Activated naive CD4-positive, alpha-beta T cell treated with anti-CD3 and anti-CD28 coated beads, Interleukin-2, amount 10 ng/mL, durations not matched to agents 7 days and 5 days (primary cell): ENCODE measurements at regions not wholly inside any gene's neighbourhood (a gene's known extent, or its start where the extent isn't known, plus 50 kb on each side); places are given as distances from the start of the nearest gene placed in this dataset.

Experiments
- CTCF ChIA-PET: fragments of 350-600 bp; sonication (Branson Sonifier 250); formaldehyde crosslinking; loops from one replicate; lab custom pipeline; 2021; ENCODE audit warnings: antibody characterized with exemption; lab: Charles Lee
- DNase-seq: peaks from one replicate; pipeline ENCODE4 v3.0.0-alpha.2; 2020
- H3K27ac Mint-ChIP-seq: one replicate; pipeline ENCODE4 v1.8.0; 2021; ENCODE audit warnings: mild to moderate bottlenecking, moderate library complexity, mixed read lengths
- H3K27me3 Mint-ChIP-seq: one replicate; pipeline ENCODE4 v1.8.0; 2021; ENCODE audit warnings: mild to moderate bottlenecking, mixed read lengths
- H3K36me3 Mint-ChIP-seq: one replicate; pipeline ENCODE4 v1.8.0; 2021; ENCODE audit warnings: mixed read lengths
- H3K4me1 Mint-ChIP-seq: one replicate; pipeline ENCODE4 v1.8.0; 2021; ENCODE audit warnings: mixed read lengths
- H3K4me3 Mint-ChIP-seq: one replicate; pipeline ENCODE4 v1.8.0; 2021; ENCODE audit warnings: mild to moderate bottlenecking, moderate library complexity, mixed read lengths
- H3K9me3 Mint-ChIP-seq: one replicate; pipeline ENCODE4 v1.8.0; 2021; ENCODE audit warnings: mixed read lengths

DNA sequence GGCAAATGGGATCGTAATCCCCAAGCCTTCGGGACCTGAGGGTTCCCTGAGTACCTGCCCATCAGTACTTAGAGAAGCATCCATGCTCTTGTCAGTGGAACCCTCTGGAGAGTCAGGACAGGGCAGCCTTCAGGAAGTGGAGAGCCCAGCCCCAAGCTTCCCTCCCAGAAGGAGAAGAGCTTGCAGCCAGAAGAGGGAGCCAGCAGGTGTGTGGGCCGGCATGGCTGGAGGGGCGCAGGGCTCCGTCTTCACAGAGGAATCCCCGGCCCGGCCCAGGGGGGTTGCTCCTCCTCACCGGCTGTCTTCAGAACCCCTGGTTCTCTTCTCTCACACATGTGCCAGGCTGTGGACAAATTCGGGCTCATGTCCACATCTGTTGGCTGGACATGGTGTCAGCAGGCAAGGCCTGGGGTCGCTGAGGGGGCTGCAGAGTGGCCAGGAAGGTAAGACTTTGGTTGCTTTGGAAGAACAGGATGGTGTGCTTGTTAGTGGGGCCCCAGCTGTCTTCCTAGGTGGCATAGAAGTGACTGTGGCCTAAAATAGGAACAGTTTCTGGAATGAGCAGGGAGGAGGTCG lies 58.9 kb upstream of the RXRA start:
- Mint-ChIP-seq H3K27ac (no peak overlapping the region), H3K4me3 (no peak overlapping the region), H3K4me1 (no peaks in the 10 kb centered on the region)

DNA sequence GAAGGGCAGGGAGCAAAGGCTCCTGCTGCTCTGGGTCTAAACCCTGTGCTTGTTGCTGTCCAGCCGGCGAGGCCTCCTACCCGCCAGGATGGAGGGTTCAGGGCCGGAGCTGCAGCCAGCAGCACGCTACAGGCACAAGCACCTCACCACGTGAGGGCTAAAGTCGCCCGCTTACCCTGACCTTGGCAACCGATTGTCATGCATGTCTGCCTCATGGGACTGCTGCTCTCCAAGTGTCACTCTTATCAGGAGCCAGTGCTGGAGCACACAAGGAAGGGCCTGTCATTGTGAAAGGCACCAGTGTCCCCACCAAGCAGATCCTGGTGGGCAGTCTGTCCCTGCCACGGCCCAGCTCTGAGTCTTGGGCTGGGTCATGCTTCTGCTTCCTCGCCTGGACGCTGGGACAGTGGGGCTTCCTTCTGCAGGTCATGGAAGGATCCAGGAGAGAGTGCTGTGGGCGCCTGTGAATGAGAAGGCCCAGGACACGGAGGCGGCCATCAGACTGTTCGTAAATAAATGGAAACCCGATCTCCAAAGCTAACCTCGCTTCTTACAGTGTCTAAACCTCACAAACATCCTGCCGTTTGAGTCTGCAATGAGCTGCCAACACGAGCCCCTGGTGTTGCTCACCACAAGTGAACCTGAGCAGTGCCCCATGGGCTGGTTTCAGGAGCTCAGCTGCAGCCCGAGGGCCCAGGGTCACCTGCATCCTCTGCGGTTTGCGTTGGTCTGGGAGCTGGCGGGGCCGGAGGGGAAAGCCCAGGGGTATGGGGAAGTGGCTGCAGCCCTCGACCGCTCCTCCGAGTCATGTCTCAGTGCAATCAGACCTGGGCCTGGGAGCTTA lies 58.2 kb upstream of the RXRA start:
- Mint-ChIP-seq H3K27me3 (peaks cover 64% of the 10 kb centered on the region), H3K9me3 (no peaks in the 10 kb centered on the region), H3K4me1 (no peaks in the 10 kb centered on the region), H3K4me3 (no peak overlapping the region), H3K27ac (no peak overlapping the region), H3K36me3 (no peaks in the 10 kb centered on the region)
- no peak for DNase-seq
- CTCF ChIA-PET: interaction anchor here (1.1 kb wide), 1 partner anchor 97 kb away, joined by 4 read pairs; no protein-coding TSS in a partner anchor

More for the DNA sequence above, 58.9 kb upstream of the RXRA start:
- CTCF ChIA-PET: no interaction called here
- DNase-seq: no peak
- Mint-ChIP-seq H3K27me3 (peaks cover 64% of the 10 kb centered on the region), H3K36me3 (no peaks in the 10 kb centered on the region), H3K9me3 (no peaks in the 10 kb centered on the region)

DNA sequence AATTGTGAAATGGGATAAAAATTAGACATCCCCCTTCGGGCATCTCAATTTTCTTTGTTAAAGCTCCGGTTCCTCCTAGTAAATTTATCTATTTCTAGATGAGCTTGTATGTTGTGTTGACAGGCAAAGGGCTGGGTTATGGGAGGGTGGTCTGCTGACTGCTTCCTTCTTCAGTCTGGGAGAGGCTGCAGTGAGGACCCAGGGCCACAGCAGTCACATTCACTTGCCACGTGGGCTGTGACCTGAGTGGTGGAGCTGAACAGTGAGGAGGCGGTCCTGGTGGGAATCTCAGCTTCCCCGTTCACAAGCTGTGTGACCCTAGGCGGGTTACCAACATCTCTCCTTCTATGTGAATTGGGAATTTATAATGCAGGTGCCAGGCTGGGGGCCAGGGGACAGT lies 57.5 kb upstream of the RXRA start:
- no peak for DNase-seq
- Mint-ChIP-seq H3K4me1 (no peaks in the 10 kb centered on the region), H3K4me3 (no peak overlapping the region), H3K36me3 (no peaks in the 10 kb centered on the region), H3K9me3 (no peaks in the 10 kb centered on the region), H3K27ac (no peak overlapping the region), H3K27me3 (peaks cover 59% of the 10 kb centered on the region)
- CTCF ChIA-PET: interaction anchor here (1.1 kb wide), 1 partner anchor 98 kb away, joined by 4 read pairs; no protein-coding TSS in a partner anchor

DNA sequence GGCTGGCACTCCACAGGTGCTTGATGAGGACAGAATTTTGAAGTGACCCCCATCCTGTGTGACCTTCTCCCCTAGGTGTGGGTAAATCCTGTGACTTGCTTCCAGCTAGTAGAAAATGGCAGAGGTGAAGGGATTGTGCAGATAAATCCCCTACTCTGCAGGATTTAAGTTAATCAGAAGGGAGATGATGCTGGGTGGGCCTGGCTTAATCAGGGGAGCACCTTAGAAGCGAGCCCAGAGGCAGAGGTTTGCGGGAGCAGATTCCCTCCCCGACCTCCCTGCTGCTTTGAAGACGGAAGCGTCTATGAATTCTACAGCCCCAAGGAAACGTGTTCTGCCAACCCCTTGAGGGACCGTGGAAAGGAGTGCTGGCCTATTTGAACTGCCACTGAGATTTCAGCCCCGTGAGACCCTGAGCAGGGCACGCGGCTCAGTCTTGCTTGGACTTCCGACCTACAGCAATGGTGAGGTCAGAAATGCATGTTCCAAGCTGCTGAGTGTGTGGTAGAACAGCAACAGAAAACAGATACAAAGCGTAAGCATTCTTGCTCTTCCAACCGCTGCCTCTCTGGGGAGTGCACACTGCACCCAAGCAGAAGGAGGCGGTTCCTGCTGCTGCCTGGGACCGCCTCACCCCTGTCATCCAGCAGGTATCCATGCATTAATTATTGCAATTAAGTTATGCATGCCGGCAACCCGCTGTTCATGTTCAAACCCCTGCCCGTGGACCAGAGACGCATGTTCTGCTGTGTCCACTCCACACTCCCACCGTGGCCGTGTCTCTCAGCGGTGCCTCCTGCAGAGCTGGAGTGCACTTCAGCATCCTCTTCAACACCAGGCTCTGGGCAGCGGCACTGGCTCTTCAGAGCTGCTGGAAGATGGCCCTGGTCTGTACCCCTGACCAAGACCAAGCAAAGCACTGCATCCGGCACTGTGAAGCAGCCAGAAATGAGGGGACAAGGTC lies 54.6 kb upstream of the RXRA start:
- Mint-ChIP-seq H3K9me3 (no peaks in the 10 kb centered on the region), H3K27ac (no peak overlapping the region), H3K4me1 (no peaks in the 10 kb centered on the region), H3K4me3 (no peak overlapping the region), H3K36me3 (no peaks in the 10 kb centered on the region), H3K27me3 (peaks cover 54% of the 10 kb centered on the region)
- CTCF ChIA-PET: no interaction called here
- DNase-seq: no peak

DNA sequence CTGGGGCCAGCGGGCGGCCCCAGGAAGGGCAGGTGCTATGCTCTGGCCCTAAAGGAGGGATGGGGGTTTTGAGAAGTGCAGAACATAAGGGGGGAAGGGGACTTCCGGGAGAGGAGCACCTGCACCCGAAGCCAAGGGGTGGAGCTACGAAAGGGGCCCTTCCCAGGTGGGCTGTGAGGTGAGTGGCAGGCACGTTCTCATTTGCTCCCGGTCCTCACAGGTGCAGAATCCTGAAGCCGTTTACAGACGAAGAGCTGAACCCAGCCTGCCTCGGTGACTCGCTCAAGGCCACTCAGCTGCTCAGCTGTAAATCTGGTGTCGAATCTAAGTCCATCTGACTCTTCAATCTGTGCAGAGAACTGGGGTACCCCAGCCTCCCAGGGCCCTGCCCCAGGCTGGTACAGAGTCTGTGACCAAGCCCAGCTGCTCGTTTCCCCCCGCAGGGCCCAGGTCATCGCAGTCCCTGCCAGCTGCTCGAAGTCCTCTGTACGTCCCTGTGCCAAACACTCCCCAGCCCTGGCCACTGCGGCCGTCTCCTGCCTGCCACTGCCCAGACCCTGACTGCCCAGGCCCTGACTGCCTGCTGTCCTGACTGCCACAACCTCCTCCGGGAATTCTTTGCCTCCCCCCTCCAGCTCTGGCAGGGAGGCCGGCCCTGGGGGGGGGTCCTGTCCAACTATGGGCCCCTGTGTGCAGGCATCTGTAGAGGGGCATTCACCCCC lies 53.8 kb upstream of the RXRA start:
- Mint-ChIP-seq H3K27ac (no peak overlapping the region), H3K4me3 (no peak overlapping the region), H3K27me3 (peaks cover 58% of the 10 kb centered on the region), H3K9me3 (no peaks in the 10 kb centered on the region), H3K36me3 (no peaks in the 10 kb centered on the region), H3K4me1 (no peaks in the 10 kb centered on the region)
- DNase-seq: no peak
- CTCF ChIA-PET: no interaction called here

DNA sequence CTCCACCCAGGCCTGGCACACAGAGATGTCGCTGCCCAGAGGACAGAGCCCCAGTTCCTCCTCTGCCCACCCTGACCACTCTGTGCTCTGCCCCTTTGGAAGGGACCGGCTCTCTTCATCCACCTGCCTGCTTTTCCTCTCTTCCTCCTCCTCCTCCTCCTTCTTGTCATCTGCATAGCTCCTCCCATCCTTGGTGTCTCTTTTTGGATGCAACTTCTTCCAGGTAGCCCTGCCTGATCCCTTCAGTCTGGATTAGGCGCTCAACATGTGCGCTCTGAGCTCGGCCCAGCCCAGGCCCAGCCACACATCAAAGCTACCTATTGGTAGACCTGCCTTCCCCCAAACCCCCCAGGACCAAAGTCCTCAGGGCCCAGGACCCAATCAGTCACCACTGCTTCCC lies 52.6 kb upstream of the RXRA start:
- Mint-ChIP-seq H3K4me1 (no peaks in the 10 kb centered on the region), H3K27ac (no peak overlapping the region), H3K27me3 (peaks cover 50% of the 10 kb centered on the region), H3K4me3 (no peak overlapping the region), H3K9me3 (no peaks in the 10 kb centered on the region), H3K36me3 (no peaks in the 10 kb centered on the region)
- DNase-seq: no peak
- CTCF ChIA-PET: no interaction called here

DNA sequence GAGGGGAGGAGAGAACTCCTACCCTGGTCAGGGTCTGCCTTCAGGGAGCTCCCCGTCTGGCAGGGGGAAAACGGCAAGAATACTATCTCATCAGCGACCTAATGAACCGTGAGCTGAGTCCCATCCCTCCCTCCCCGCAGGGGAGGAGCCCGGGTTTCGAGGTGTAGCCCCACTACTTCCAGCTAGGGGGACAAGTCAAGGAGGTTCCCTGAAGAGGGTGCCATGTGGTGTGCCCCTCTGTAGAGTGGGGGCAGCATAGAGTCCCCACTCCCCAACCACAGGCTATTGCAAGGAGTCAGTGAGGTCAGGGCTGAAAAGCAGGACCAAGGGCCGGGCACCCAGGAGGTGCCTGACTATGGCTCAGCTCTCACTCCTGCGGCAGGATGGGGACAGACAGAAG lies 50.9 kb upstream of the RXRA start:
- no peak for DNase-seq
- CTCF ChIA-PET: no interaction called here
- H3K4me1 Mint-ChIP-seq: no peaks in the 10 kb centered on the region
- no peaks in the 10 kb centered on the region for H3K9me3 Mint-ChIP-seq
- H3K27ac Mint-ChIP-seq: no peak overlapping the region
- no peaks in the 10 kb centered on the region for H3K36me3 Mint-ChIP-seq
- H3K4me3 Mint-ChIP-seq: no peak overlapping the region
- H3K27me3 Mint-ChIP-seq: peaks cover 37% of the 10 kb centered on the region

DNA sequence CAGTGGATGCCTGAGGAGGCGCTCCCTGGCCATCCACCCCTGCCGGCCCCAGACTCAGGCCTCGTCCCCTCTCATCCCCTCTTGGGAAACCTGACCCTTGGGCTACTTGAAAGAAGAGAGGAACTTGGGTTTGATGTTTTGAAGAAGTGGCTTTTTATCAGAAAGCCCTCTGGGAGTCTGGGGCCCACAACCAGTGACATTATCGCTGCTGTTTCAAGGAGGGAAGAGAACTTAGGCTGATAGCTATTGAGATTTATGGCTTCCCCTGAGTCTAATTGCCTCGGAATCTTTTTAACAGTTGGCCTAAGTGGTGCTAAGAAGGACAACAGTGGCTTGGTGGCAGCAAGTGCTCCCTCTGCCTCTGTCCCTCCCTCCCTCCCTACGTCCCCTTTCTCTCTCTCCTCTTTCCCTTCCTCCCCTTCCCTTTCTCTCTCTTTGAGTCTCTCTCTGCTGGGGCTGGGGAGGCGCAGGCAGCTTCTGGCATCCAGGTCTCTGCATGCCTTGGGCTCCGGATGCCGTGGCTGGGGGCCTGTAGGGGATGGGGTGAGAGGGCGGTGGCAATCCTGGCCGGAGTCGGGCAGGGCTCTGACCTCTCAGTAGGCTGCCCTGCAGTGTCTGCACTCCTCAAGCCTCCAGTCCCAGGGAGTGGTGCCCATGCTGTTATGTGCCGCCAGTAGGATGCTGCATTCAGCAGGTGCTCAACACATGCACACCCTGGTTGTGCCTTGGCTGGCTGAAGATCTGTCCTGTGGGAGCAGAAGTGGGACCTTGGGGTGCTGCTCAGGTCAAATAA lies 49.6 kb upstream of the RXRA start:
- Mint-ChIP-seq H3K4me3 (no peak overlapping the region), H3K36me3 (no peaks in the 10 kb centered on the region), H3K4me1 (no peaks in the 10 kb centered on the region), H3K27ac (no peak overlapping the region), H3K27me3 (peaks cover 29% of the 10 kb centered on the region), H3K9me3 (no peaks in the 10 kb centered on the region)
- CTCF ChIA-PET: no interaction called here
- no peak for DNase-seq
